Esophagus muscularis mucosa (tissue), 4 donors: ENCODE measurements at regions not wholly inside any gene's neighbourhood (a gene's known extent, or its start where the extent isn't known, plus 50 kb on each side); places are given as distances from the start of the nearest gene placed in this dataset.

Source experiments
- EP300 ChIP-seq: sonication (generic); formaldehyde crosslinking; IDR thresholded peaks from one replicate; pipeline ENCODE4 v1.6.1; 2017; ENCODE audit warnings: antibody characterized with exemption
- POLR2A ChIP-seq: fragments of 450-650 bp; IDR thresholded peaks from one replicate; pipeline ENCODE4 v1.6.1; 2017; ENCODE audit warnings: antibody characterized with exemption, moderate library complexity, mild to moderate bottlenecking, low read depth
- TF ChIP-seq, protein P1 (sequence below), 3 experiments: fragments of 200-600 bp in 2 of 3; fragments of 450-650 bp in 1 of 3; sonication (generic) in 2 of 3; IDR thresholded peaks; one replicate each; pipeline ENCODE4 v1.5.1; 2017 to 2019; ENCODE audit warnings: antibody characterized with exemption in 3 of 3, mild to moderate bottlenecking in 2 of 3, moderate library complexity in 1 of 3

DNA sequence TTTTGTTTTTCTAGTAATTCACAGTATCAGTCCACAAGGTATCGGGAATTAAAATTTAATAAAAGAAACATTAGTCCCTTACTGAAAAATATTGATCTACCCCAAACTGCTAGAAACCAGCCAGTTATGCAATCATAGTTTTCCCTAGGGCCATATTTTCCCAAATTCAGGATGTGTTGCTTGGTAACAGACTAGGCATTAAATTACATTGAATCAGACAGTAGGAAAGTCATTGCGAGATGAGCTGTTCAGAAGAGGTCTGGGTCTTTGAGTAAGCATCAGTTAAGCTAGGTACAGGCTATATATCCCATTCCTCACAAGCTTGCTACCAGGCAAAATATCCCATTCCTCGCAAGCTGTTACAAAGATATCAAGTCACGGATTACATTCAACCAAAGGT is 123.0 kb upstream of the CCDC150 start:
- TF ChIP-seq POLR2A: no peak
- TF ChIP-seq EP300: no peak
- TF ChIP-seq, protein P1, sequence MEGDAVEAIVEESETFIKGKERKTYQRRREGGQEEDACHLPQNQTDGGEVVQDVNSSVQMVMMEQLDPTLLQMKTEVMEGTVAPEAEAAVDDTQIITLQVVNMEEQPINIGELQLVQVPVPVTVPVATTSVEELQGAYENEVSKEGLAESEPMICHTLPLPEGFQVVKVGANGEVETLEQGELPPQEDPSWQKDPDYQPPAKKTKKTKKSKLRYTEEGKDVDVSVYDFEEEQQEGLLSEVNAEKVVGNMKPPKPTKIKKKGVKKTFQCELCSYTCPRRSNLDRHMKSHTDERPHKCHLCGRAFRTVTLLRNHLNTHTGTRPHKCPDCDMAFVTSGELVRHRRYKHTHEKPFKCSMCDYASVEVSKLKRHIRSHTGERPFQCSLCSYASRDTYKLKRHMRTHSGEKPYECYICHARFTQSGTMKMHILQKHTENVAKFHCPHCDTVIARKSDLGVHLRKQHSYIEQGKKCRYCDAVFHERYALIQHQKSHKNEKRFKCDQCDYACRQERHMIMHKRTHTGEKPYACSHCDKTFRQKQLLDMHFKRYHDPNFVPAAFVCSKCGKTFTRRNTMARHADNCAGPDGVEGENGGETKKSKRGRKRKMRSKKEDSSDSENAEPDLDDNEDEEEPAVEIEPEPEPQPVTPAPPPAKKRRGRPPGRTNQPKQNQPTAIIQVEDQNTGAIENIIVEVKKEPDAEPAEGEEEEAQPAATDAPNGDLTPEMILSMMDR (IDR thresholded peaks at IDR 0.05): no peak
